ENCODE measurements at regions not wholly inside any gene's neighbourhood (a gene's known extent, or its start where the extent isn't known, plus 50 kb on each side); places are given as distances from the start of the nearest gene placed in this dataset.

DNA sequence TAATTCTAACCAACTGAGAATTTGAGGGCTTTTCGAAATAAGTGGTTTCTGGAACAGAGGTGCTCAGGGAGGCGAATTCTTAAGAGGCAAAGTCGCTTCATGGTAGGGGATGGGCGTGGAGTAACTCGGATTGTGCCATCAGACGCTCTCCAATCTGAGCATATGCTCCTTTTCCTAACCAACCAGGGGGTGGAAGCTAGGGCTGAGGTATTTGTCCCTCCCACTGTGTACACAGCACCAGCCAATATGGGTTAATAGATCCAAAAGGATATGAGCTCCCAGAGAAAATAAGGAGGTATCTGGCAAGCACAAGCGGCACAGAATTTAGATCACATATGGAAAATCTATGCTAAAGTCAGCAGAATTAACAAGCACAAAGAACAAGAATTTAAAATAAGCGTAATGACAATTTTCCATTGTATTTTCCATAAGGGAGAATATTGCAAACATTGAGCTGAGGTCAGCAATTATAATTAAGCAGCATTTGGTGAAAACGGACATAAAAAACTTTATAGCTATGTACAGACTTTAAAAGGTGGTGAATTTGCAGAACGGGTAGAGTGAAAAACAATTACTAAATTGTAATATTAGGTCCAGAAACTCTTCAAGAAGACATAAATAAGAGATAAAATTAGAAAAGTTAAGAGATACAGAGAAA lies 55.0 kb upstream of the PHACTR1 start:
- DNase-seq (ENCODE audit: low read depth), result no peak
- TF ChIP-seq, protein P1, sequence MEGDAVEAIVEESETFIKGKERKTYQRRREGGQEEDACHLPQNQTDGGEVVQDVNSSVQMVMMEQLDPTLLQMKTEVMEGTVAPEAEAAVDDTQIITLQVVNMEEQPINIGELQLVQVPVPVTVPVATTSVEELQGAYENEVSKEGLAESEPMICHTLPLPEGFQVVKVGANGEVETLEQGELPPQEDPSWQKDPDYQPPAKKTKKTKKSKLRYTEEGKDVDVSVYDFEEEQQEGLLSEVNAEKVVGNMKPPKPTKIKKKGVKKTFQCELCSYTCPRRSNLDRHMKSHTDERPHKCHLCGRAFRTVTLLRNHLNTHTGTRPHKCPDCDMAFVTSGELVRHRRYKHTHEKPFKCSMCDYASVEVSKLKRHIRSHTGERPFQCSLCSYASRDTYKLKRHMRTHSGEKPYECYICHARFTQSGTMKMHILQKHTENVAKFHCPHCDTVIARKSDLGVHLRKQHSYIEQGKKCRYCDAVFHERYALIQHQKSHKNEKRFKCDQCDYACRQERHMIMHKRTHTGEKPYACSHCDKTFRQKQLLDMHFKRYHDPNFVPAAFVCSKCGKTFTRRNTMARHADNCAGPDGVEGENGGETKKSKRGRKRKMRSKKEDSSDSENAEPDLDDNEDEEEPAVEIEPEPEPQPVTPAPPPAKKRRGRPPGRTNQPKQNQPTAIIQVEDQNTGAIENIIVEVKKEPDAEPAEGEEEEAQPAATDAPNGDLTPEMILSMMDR (conservative IDR thresholded peaks at IDR 0.05; ENCODE audit: low read depth, low read length), result no peak
- H3K4me3 ChIP-seq (ENCODE audit: low read length), result no peak overlapping the region
